Stimulated activated CD8-positive, alpha-beta memory T cell treated with anti-CD3 and anti-CD28 coated beads, Interleukin-12 subunit alpha, Interleukin-12 subunit beta, amount 100 ng/mL, for 4 hours (primary cell): ENCODE measurements at regions not wholly inside any gene's neighbourhood (a gene's known extent, or its start where the extent isn't known, plus 50 kb on each side); places are given as distances from the start of the nearest gene placed in this dataset.
"Not testable (repeated sequence)": the region's sequence is repeated elsewhere in the genome, so short reads cannot be mapped to it uniquely, and the experiment has no call there.

Source experiments
- DNase-seq: peaks from one replicate; pipeline ENCODE4 v3.0.0-alpha.2; 2020; ENCODE audit warnings: low read depth

GRCh38 chr2:47295131-47295980 is 73.8 kb upstream of the EPCAM start:
- DNase-seq = no peak

DNA sequence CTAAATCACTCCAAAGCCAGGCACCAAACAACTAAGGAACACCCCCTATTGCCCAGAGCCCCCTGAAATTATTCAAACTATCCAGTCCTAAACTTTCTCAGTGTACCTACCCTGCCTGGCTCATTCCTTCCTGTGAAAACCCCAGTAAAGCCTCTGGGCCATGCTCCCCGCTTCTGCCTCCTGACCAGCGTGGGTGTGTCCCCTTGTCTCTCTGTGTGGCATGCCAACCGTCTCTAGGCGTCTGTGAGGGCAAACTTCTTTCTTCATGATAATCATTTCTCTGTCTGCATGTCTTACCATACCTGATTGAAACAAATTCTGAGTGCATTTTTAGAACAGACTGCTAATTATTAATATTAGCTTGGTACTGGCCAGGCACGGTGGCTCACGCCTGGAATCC is 75.1 kb upstream of the EPCAM start:
- DNase-seq = no peak

GRCh38 chr2:47288864-47289263 is 80.2 kb upstream of the EPCAM start:
- DNase-seq = no peak

- DNase-seq = no peak
Observed at GRCh38 chr2:47283659-47284058, 85.5 kb upstream of the EPCAM start.

- DNase-seq = no peak
Observed at GRCh38 chr2:47282621-47283272, 86.4 kb upstream of the EPCAM start.

- not testable (repeated sequence) for DNase-seq
Observed at GRCh38 chr2:47279525-47279924, 89.6 kb upstream of the EPCAM start.

DNA sequence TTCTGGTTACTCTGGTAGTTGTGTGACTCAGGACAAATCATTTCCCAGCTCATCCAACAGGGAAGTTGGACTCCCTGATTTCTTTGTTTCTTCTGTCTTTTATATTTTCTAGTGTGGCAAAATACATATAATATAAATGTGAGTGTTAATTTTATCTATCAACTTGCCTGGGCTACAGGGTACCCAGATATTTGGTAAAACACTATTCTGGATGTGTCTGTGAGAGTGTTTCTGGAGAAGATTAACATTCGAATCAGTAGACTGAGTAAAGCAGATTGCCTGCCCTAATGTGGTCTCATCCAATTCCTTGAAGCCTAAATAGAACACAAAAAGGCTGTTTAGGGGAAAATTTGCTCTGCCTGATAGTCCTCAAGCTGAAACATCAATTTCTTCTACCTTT is 91.1 kb upstream of the EPCAM start:
- no peak for DNase-seq

DNA sequence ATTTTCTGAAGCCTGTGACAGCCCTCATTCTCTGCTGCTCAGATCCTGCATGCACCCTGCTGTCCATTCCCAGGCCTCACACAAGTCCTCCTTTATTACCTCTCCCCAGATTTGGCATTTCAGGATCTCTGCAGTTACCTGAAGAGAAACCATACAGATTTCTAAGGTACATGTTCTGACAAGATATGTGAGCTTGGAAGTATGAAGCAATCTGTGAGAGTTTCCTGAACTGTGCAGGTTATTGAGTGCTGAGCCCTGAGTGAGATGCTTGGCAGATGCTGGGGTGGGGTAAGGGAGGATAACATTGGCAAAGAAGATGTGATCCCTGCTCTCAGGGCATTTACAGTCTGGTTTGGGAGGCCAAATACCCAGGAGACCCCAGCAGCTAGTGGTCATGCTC is 91.9 kb upstream of the EPCAM start:
- no peak for DNase-seq

DNA sequence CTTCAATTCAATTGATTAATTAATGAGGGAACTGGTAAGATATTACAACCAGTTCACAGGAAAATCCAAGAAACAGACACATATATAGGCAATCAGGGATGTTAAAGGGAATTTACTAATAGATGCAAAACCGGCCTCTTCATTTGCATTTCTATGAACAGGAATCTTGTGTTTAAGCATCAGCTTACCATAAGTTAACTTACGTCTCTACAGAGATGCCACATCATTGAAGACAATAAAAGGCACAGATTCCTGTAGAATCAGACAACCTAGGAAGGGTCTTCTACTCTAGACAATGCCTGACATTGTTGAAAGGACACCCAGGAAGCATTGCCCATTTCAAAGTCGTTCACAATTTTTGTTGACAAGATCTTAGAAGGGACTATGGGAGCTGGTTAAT is 93.0 kb upstream of the EPCAM start:
- DNase-seq = no peak

GRCh38 chr2:47274054-47274782 is 94.9 kb upstream of the EPCAM start:
- DNase-seq = no peak

GRCh38 chr2:47272905-47273758 is 96.0 kb upstream of the EPCAM start:
- no peak for DNase-seq

DNA sequence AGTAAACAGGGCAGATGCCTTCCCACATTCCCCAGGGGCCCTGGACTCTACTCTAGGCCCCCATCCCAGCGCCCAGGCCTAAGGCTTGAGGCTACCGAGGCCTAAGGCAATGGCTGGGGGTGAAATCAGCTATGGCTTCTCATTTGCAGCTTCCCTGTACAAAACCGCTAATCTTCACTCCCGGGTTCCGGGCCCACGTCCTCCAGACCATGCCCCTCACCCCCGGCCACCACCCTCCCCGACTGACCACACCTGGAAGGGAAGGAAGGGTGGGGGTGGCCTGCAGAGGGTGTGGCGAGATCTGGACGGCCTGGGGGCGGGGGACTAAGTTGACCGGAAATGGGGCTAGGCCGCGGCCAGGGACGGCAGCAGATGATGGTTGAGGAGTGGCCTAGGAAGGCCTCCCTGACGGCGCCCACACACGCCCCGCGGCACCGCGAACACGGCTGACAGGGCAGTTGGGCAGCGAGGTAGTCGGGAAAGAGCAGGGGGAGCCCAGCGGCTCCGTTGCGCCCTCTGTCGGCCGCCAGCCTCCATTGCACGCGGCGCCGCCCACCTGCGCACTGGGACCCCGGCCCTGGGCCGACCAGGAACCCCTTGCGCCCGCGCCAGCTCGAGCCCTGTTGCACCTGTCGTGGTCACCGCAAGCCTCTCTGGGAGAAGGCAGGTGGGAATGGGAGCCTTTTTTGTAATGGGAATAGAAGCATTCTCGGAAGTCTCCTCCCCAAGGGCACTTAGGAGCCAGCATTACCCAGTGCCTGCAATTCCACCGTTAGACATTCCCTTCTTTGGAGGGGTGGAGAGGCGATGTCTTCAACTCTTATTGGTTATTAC is 95.9 kb upstream of the CALM2 start:
- DNase-seq = peak; percentile 22

GRCh38 chr2:47271054-47272000 is 95.0 kb upstream of the CALM2 start:
- DNase-seq = no peak

- DNase-seq = no peak
Observed at GRCh38 chr2:47270421-47270820, 94.1 kb upstream of the CALM2 start.

DNA sequence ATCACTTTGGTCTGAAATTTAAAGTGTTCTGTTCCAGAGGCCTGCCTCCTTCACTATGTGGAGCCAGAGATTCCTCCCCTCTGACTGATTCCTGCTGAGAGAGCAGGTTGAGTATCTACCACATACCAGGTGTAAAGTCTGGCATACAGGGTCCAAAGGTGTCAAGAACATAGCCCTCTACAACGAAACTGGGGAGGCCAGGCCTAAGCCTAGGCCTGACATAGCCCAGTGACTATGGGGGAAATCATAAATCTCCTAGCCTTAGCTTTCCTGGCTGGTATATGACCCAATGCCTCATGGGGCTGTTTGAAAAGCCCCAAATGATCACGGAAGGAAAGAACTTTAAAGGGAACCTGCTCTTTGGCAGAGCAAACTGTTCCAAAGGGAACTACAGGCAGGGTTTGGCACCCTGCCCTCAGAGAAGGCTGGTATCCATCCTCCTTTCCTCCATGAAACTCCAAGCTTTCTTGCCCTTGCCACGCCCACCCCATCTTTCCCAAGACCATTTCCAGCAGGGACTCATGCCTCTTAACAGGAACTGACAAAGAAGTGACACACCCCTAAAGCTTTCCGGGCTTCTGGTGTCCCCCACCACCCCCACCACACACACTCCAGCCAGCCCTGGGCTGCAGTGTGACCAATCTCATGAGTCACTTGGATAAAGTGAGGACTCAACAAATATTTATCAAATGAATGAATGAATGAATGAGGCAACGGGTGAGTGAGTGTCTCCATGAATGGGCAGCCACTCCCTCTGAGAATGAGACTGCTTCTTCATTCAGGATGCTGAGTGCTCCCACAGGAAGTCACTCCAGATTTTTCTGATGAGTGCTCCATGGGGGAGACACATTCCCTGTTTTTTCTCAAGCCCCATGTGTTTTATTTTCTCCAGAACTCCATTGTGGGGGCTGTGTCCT is 93.3 kb upstream of the CALM2 start:
- DNase-seq = no peak

DNA sequence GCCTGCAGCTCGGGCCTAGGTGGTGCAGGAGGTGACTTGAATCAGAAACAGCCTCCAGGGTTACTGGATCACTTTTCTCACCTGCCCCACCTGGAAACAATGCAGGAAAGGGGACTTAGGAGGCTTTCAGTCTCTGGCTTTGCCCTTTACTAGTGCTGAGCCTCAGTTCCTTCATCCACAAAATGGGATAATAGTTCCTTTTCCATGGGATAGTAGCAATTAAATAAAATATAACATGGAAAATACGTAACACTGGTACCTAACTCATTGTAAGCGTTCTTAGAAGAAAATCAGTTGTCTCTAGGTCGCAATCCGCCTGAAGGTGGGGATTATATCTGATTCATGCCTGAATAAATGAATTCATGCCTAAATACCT is 91.4 kb upstream of the CALM2 start:
- DNase-seq = no peak

DNA sequence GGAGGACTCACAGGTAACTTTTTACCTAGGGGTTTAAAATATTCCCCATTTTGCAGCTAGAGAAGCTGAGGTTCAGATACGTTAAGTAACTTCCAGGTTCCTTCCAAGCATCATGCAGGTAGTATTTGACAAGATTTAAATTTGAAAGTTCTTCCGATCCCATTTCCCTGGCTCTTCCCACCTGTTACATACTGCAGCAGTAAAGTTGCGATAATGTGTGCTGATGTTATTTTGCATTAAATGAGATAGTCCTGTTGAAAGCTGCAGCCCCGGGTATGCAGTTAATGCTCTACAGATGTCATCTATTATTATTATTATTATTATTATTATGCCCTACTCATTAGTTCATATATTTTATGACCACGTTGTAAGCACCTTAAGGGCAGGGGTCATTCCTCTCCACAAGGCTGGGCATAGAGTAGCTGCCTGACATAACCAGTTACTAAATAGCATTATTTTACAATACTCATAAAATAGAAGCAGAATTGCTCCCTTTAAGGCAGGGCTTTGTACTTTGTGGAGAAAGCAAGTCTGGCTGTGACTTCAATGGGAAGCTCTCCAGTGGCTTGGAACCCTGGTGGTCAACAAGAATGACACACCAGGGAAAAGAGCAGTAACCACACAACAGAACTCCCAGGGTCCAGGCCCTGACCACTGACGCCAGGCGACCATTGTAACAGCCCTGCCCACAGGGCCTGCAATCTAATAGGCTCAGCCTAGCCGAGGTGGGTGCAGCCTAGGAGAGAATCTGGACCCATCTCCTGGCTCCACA is 90.8 kb upstream of the CALM2 start:
- no peak for DNase-seq

GRCh38 chr2:47265751-47266231 is 89.5 kb upstream of the CALM2 start:
- DNase-seq = no peak
